ENCODE measurements at regions not wholly inside any gene's neighbourhood (a gene's known extent, or its start where the extent isn't known, plus 50 kb on each side); places are given as distances from the start of the nearest gene placed in this dataset.
"Not testable (repeated sequence)": the region's sequence is repeated elsewhere in the genome, so short reads cannot be mapped to it uniquely, and the experiment has no call there.

GRCh38 chr10:118948786-118949185, 80.7 kb upstream of the NANOS1 start:
- DNase-seq (ENCODE audit: low spot score): no peak

GRCh38 chr10:118950190-118950680, 79.3 kb upstream of the NANOS1 start:
- DNase-seq (ENCODE audit: low spot score): peak; percentile 27

- DNase-seq (ENCODE audit: low spot score): no peak
These were observed 78.4 kb upstream of the NANOS1 start for GRCh38 chr10:118950997-118951637.

- DNase-seq (ENCODE audit: low spot score): no peak
These were observed 76.8 kb upstream of the NANOS1 start for GRCh38 chr10:118952493-118953295.

- no peak for DNase-seq (ENCODE audit: low spot score)
These were observed 75.7 kb upstream of the NANOS1 start for GRCh38 chr10:118953598-118954393.

- DNase-seq (ENCODE audit: low spot score): no peak
These were observed 74.0 kb upstream of the NANOS1 start for GRCh38 chr10:118955531-118955930.

- no peak for DNase-seq (ENCODE audit: low spot score)
These were observed 73.3 kb upstream of the NANOS1 start for GRCh38 chr10:118955951-118956801.

- DNase-seq (ENCODE audit: low spot score): no peak
These were observed 72.6 kb upstream of the NANOS1 start for GRCh38 chr10:118956802-118957442.

GRCh38 chr10:118957443-118957825, 72.1 kb upstream of the NANOS1 start:
- no peak for DNase-seq (ENCODE audit: low spot score)

GRCh38 chr10:118957966-118958365, 71.5 kb upstream of the NANOS1 start:
- DNase-seq (ENCODE audit: low spot score): no peak

GRCh38 chr10:118958559-118958958, 71.0 kb upstream of the NANOS1 start:
- DNase-seq (ENCODE audit: low spot score): no peak

- peak; percentile 69 for DNase-seq (ENCODE audit: low spot score)
These were observed 70.3 kb upstream of the NANOS1 start for GRCh38 chr10:118958984-118959925.

GRCh38 chr10:118960157-118961090, 69.1 kb upstream of the NANOS1 start:
- DNase-seq (ENCODE audit: low spot score): peak; percentile 9

- DNase-seq (ENCODE audit: low spot score): no peak
These were observed 68.1 kb upstream of the NANOS1 start for GRCh38 chr10:118961436-118961835.

- DNase-seq (ENCODE audit: low spot score): not testable (repeated sequence)
These were observed 67.1 kb upstream of the NANOS1 start for GRCh38 chr10:118962331-118962868.

GRCh38 chr10:118963341-118963740, 66.2 kb upstream of the NANOS1 start:
- DNase-seq (ENCODE audit: low spot score): no peak

- DNase-seq (ENCODE audit: low spot score): no peak
These were observed 65.6 kb upstream of the NANOS1 start for GRCh38 chr10:118963933-118964332.

- DNase-seq (ENCODE audit: low spot score): not testable (repeated sequence)
These were observed 65.0 kb upstream of the NANOS1 start for GRCh38 chr10:118964476-118964875.

- DNase-seq (ENCODE audit: low spot score): no peak
These were observed 64.4 kb upstream of the NANOS1 start for GRCh38 chr10:118965096-118965495.

All from LoVo (cell line).